H54 (cell line): ENCODE measurements at regions not wholly inside any gene's neighbourhood (a gene's known extent, or its start where the extent isn't known, plus 50 kb on each side); places are given as distances from the start of the nearest gene placed in this dataset.
"Not testable (repeated sequence)": the region's sequence is repeated elsewhere in the genome, so short reads cannot be mapped to it uniquely, and the experiment has no call there.

Experiments used
- DNase-seq: peaks from one replicate; pipeline ENCODE4 v3.0.0; 2011; ENCODE audit warnings: low spot score, mixed read lengths; ENCODE audit not compliant: insufficient read length
- FAIRE-seq: peaks from 3 replicates; lab custom pipeline; 2011; peaks lifted over from hg19 to GRCh38; lab: Jason Lieb, UNC
- POLR2A ChIP-seq: IDR thresholded peaks from 2 replicates; pipeline ENCODE4 v1.6.1; 2011; ENCODE audit warnings: low read depth, mild to moderate bottlenecking, low read length

- DNase-seq, result no peak
- FAIRE-seq, result no peak
- TF ChIP-seq POLR2A, result no peak
Observed at GRCh38 chr21:28473530-28474220, 519.0 kb downstream of the LTN1 start.

- not testable (repeated sequence) for FAIRE-seq, DNase-seq
Observed at GRCh38 chr21:28472543-28472942, 520.1 kb downstream of the LTN1 start.

GRCh38 chr21:28464988-28465387 is 527.7 kb downstream of the LTN1 start:
- no peak for FAIRE-seq
- no peak for TF ChIP-seq POLR2A

GRCh38 chr21:28464095-28464494 is 528.6 kb downstream of the LTN1 start:
- FAIRE-seq (no peak), DNase-seq (no peak)
- TF ChIP-seq POLR2A, result no peak

More at GRCh38 chr21:28464988-28465387, 527.7 kb downstream of the LTN1 start:
- DNase-seq, result no peak

- no peak for DNase-seq
- no peak for FAIRE-seq
- TF ChIP-seq POLR2A, result no peak
Observed at GRCh38 chr21:28459193-28459592, 533.5 kb downstream of the LTN1 start.

GRCh38 chr21:28458446-28458845 is 534.2 kb downstream of the LTN1 start:
- FAIRE-seq (no peak), DNase-seq (no peak)
- TF ChIP-seq POLR2A, result no peak

GRCh38 chr21:28455253-28455600 is 537.5 kb downstream of the LTN1 start:
- TF ChIP-seq POLR2A, result no peak
- DNase-seq (no peak), FAIRE-seq (peak; percentile 55)

- no peak for TF ChIP-seq POLR2A
- FAIRE-seq (no peak), DNase-seq (no peak)
Observed at GRCh38 chr21:28454564-28455252, 538.0 kb downstream of the LTN1 start.

- FAIRE-seq, result no peak
- TF ChIP-seq POLR2A, result no peak
- DNase-seq, result no peak
Observed at GRCh38 chr21:28447462-28447861, 545.2 kb downstream of the LTN1 start.

- FAIRE-seq (no peak), DNase-seq (no peak)
- no peak for TF ChIP-seq POLR2A
Observed at GRCh38 chr21:28445141-28445830, 547.4 kb downstream of the LTN1 start.

GRCh38 chr21:28444557-28444956 is 548.1 kb downstream of the LTN1 start:
- DNase-seq, result no peak
- TF ChIP-seq POLR2A, result no peak
- FAIRE-seq, result peak; percentile 23

- FAIRE-seq (no peak), DNase-seq (no peak)
- TF ChIP-seq POLR2A, result no peak
Observed at GRCh38 chr21:28444111-28444510, 548.6 kb downstream of the LTN1 start.

- DNase-seq (no peak), FAIRE-seq (peak; percentile 93)
- TF ChIP-seq POLR2A, result no peak
Observed at GRCh38 chr21:28442624-28443023, 550.1 kb downstream of the LTN1 start.

GRCh38 chr21:28442085-28442484 is 550.6 kb downstream of the LTN1 start:
- DNase-seq (no peak), FAIRE-seq (no peak)
- TF ChIP-seq POLR2A, result no peak
